SW 1271 (cell line): ENCODE measurements at regions not wholly inside any gene's neighbourhood (a gene's known extent, or its start where the extent isn't known, plus 50 kb on each side); places are given as distances from the start of the nearest gene placed in this dataset.

Experiments used
- DNase-seq, 2 experiments: peaks; one replicate each; lab custom pipeline; 2025; lab: John Stamatoyannopoulos, UW

- DNase-seq = no peak
These were observed 152.8 kb downstream of the BCL11A start for GRCh38 chr2:60400462-60401246.

GRCh38 chr2:60394463-60394862, 159.0 kb downstream of the BCL11A start:
- DNase-seq = no peak

GRCh38 chr2:60391649-60392375, 161.6 kb downstream of the BCL11A start:
- no peak for DNase-seq

- no peak for DNase-seq
These were observed 162.2 kb downstream of the BCL11A start for GRCh38 chr2:60391230-60391629.

- no peak for DNase-seq
These were observed 167.0 kb downstream of the BCL11A start for GRCh38 chr2:60386436-60386835.

GRCh38 chr2:60385648-60386047, 167.8 kb downstream of the BCL11A start:
- DNase-seq = no peak

GRCh38 chr2:60383401-60384143, 169.9 kb downstream of the BCL11A start:
- no peak for DNase-seq

- DNase-seq = no peak
These were observed 173.0 kb downstream of the BCL11A start for GRCh38 chr2:60380411-60380810.

GRCh38 chr2:60379684-60380083, 173.8 kb downstream of the BCL11A start:
- no peak for DNase-seq

GRCh38 chr2:60379216-60379615, 174.2 kb downstream of the BCL11A start:
- no peak for DNase-seq

- no peak for DNase-seq
These were observed 175.6 kb downstream of the BCL11A start for GRCh38 chr2:60377825-60378224.

- DNase-seq = no peak
These were observed 177.2 kb downstream of the BCL11A start for GRCh38 chr2:60376252-60376651.

GRCh38 chr2:60371681-60372080, 181.8 kb downstream of the BCL11A start:
- no peak for DNase-seq

- DNase-seq = no peak
These were observed 182.2 kb downstream of the BCL11A start for GRCh38 chr2:60371219-60371618.

GRCh38 chr2:60370814-60371213, 182.6 kb downstream of the BCL11A start:
- DNase-seq = no peak

GRCh38 chr2:60368456-60368855, 185.0 kb downstream of the BCL11A start:
- DNase-seq = no peak

- no peak for DNase-seq
These were observed 187.2 kb downstream of the BCL11A start for GRCh38 chr2:60366135-60366712.

- no peak for DNase-seq
These were observed 187.9 kb downstream of the BCL11A start for GRCh38 chr2:60365556-60365955.

- DNase-seq = no peak
These were observed 189.0 kb downstream of the BCL11A start for GRCh38 chr2:60364491-60364890.

GRCh38 chr2:60361498-60361897, 192.0 kb downstream of the BCL11A start:
- DNase-seq = no peak

GRCh38 chr2:60359569-60359968, 193.9 kb downstream of the BCL11A start:
- no peak for DNase-seq

- no peak for DNase-seq
These were observed 195.0 kb downstream of the BCL11A start for GRCh38 chr2:60358476-60358875.
